ENCODE measurements at regions not wholly inside any gene's neighbourhood (a gene's known extent, or its start where the extent isn't known, plus 50 kb on each side); places are given as distances from the start of the nearest gene placed in this dataset.

DNA sequence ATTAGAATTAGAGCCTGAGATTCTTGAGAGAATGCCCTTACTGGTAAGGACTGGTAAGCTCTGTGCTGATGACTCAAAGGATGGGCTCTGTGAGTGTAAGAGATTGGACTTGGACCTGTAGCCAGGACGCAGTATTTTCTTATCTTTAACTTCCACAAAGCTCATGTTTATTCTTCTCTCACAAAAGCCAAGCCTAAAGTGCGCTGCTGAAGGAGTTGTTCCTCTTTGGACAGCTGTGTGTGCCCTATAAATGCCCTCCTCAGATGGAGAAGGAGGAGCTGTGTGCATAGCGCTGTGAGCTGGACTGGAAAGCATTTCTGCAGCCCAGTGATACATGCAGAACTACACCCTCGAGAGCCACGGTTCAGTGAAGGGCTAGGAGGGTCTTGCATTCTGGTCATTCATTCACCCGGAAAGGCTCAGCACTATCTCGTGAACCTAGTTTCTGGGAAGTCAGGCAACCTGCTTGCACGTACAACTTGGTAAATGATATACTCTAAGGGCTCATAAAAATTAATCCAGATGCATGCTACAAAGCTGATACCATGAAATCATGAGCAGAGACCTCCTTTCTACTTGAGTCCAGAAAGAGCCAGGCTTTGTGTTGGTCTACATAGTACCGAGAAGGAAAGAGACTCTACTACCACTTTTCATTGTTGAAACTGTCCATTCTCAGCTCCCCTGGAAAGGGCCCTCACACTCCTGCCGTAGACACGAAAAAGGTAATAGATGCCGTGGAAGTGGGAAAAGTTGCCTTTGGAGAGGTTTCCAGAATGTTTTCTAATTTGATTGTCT lies 103.0 kb upstream of the TBL1XR1 start:
- TF ChIP-seq, protein P1, sequence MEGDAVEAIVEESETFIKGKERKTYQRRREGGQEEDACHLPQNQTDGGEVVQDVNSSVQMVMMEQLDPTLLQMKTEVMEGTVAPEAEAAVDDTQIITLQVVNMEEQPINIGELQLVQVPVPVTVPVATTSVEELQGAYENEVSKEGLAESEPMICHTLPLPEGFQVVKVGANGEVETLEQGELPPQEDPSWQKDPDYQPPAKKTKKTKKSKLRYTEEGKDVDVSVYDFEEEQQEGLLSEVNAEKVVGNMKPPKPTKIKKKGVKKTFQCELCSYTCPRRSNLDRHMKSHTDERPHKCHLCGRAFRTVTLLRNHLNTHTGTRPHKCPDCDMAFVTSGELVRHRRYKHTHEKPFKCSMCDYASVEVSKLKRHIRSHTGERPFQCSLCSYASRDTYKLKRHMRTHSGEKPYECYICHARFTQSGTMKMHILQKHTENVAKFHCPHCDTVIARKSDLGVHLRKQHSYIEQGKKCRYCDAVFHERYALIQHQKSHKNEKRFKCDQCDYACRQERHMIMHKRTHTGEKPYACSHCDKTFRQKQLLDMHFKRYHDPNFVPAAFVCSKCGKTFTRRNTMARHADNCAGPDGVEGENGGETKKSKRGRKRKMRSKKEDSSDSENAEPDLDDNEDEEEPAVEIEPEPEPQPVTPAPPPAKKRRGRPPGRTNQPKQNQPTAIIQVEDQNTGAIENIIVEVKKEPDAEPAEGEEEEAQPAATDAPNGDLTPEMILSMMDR (conservative IDR thresholded peaks at IDR 0.05): no peak
- no peak for TF ChIP-seq ZFX (IDR thresholded peaks at IDR 0.05)

All from C4-2B (cell line).